ENCODE measurements at regions not wholly inside any gene's neighbourhood (a gene's known extent, or its start where the extent isn't known, plus 50 kb on each side); places are given as distances from the start of the nearest gene placed in this dataset.

GRCh38 chr11:127656116-127656836, 655.7 kb upstream of the KIRREL3 start:
- no peak for TF ChIP-seq CTCF (IDR thresholded peaks at IDR 0.05)

GRCh38 chr11:127653076-127653475, 652.5 kb upstream of the KIRREL3 start:
- TF ChIP-seq CTCF (IDR thresholded peaks at IDR 0.05), result no peak
- ATAC-seq (ENCODE audit: low FRiP score) (no peak), DNase-seq (ENCODE audit: low spot score) (no peak)

More at GRCh38 chr11:127656116-127656836, 655.7 kb upstream of the KIRREL3 start:
- ATAC-seq (ENCODE audit: low FRiP score), result no peak
- DNase-seq (ENCODE audit: low spot score), result no peak

GRCh38 chr11:127651888-127652221, 651.3 kb upstream of the KIRREL3 start:
- no peak for DNase-seq (ENCODE audit: low spot score)
- no peak for ATAC-seq (ENCODE audit: low FRiP score)
- no peak for TF ChIP-seq CTCF (IDR thresholded peaks at IDR 0.05)

- ATAC-seq (ENCODE audit: low FRiP score), result no peak
- DNase-seq (ENCODE audit: low spot score), result no peak
- TF ChIP-seq CTCF (IDR thresholded peaks at IDR 0.05), result no peak
Observed at GRCh38 chr11:127651175-127651887, 650.8 kb upstream of the KIRREL3 start.

- no peak for DNase-seq (ENCODE audit: low spot score)
- TF ChIP-seq CTCF (IDR thresholded peaks at IDR 0.05), result no peak
- ATAC-seq (ENCODE audit: low FRiP score), result no peak
Observed at GRCh38 chr11:127649958-127650357, 649.4 kb upstream of the KIRREL3 start.

- DNase-seq (ENCODE audit: low spot score), result no peak
- TF ChIP-seq CTCF (IDR thresholded peaks at IDR 0.05), result no peak
- no peak for ATAC-seq (ENCODE audit: low FRiP score)
Observed at GRCh38 chr11:127649071-127649470, 648.5 kb upstream of the KIRREL3 start.

- DNase-seq (ENCODE audit: low spot score), result no peak
- ATAC-seq (ENCODE audit: low FRiP score), result no peak
- no peak for TF ChIP-seq CTCF (IDR thresholded peaks at IDR 0.05)
Observed at GRCh38 chr11:127648583-127648982, 648.0 kb upstream of the KIRREL3 start.

All from omental fat pad (tissue), 3 donors.